ENCODE measurements at regions not wholly inside any gene's neighbourhood (a gene's known extent, or its start where the extent isn't known, plus 50 kb on each side); places are given as distances from the start of the nearest gene placed in this dataset.

DNA sequence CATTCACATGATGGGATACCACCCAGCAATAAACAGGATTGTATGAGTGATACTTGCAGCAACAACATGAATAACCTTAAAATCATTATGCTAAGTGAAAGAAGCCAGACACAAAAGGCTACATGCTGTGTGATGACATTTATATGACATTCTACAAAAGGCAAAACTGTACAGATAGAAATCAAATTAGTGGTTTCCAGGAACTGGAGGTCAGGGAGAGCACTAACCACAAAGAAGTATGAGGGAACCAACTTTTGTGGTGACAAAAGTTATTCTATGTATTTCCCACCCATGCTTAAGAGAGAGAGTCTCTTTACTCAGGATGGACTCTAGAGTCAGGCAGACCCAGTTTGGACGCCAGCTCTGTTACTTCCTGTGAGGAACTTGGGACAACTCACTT is 364.5 kb upstream of the DAB1 start:
- no peak for DNase-seq

GRCh38 chr1:57784356-57784755 is 360.5 kb upstream of the DAB1 start:
- DNase-seq = no peak

DNA sequence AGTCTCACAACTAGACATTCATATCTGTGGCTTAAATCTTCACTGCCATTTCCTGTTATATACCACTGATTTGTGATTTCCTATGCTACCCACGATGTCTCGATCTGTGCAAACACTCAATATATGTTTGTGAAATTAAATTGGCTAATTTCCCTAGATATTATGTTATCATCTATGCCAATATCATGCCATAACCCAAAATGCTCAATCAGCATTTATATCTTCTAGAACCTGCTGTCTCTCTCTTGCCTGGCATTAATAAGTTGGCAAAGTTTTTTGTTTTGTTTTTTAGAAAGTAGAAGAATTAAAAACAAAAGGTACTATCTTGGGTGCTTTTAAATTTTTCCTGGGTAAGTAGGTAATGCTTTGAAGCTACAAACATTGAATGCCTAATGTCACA is 358.5 kb upstream of the DAB1 start:
- DNase-seq = no peak

DNA sequence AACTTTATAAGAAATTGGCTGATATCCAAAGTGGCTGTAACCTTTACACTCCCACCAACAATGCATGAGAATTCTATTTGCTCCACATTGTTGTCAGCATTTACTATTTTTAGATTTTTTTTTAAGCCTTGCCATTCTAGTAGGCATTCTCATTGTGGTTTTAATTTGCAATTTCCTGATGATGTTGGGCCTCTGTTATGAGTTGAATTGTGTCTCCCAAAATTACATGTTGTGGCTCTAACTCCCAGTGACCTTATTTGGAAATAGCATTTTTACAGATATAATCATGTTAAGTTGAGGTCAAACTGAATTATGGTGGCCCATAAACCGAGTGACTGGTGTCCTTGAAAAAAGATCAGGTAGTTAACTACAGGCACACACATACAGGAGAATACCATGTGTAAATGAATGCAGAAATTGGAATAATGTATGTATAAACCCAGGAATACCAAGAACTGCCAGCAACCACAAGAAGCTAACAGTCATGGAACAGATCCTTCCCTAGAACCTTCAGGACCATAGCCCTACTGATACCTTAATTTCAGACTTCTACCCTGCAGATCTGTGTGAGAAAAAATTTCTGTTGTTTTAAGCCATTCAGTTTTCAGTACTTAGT is 348.8 kb upstream of the DAB1 start:
- no peak for DNase-seq

- no peak for DNase-seq
Measured at GRCh38 chr1:57770772-57771171, 346.9 kb upstream of the DAB1 start.

- no peak for DNase-seq
Measured at GRCh38 chr1:57770236-57770635, 346.4 kb upstream of the DAB1 start.

DNA sequence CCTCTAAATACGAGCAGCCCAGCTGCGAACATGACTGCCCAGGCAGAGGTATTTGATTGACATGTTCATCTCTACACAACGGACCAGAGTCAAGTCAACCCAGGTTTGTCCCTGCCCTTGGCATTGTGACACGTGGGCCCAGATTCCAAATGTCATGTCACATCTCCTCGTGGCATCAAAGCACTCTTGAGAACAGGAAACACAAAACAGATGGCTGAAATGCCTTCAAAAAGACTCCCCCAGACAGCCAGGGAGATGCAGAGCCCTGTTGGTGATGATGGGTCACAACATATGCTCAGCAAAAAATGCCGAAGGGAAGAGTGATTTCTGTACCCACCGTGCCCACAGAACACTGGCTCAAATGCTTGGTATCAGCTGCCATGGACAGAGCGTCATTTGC is 337.8 kb upstream of the DAB1 start:
- DNase-seq = no peak

GRCh38 chr1:57752843-57753242 is 329.0 kb upstream of the DAB1 start:
- DNase-seq = no peak

- DNase-seq = no peak
Measured at GRCh38 chr1:57748719-57749118, 324.9 kb upstream of the DAB1 start.

- DNase-seq = no peak
Measured at GRCh38 chr1:57747818-57748217, 324.0 kb upstream of the DAB1 start.

GRCh38 chr1:57741521-57741920 is 317.7 kb upstream of the DAB1 start:
- no peak for DNase-seq

DNA sequence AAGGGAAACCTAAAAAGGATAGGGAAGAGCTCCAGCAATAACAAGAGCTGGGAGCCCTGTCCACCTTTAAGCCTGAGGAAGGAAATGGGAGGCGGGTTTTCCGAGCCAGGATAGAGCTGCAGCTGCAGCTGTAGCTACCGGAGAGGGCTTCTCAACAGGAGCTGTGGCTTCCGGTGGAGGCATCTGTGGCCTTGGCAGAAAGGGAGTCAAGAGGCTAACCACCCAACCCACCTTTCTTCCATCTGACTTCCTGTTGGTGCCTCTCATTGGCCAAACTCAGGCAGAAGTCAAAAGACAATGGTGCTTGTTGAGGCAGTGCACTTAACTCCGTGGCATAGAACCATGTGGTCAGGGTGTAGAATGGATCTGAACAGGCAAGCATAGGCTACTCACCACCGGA is 313.1 kb upstream of the DAB1 start:
- DNase-seq = no peak

DNA sequence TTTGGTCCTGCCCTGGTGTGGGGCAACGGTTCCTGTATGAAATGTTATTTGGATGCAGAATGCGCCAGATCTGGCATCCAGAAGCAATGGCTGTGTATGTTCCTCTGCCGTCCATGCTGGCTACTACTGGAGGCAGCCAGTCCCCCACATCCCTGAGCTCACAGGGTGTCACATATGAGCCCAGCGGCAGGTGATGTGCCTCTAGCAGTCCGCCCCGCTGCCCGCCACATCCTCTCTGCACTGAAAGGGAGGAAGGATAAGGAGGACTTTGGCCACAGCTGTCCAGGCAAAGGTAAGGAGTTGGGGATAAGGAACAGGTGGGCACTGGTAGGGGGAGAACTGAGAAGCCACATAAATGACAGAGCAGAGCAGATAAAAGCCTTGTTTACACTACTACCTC is 305.3 kb upstream of the DAB1 start:
- DNase-seq = no peak

- DNase-seq = no peak
Measured at GRCh38 chr1:57727121-57727520, 303.3 kb upstream of the DAB1 start.

- DNase-seq = no peak
Measured at GRCh38 chr1:57725318-57725717, 301.5 kb upstream of the DAB1 start.

GRCh38 chr1:57724535-57724934 is 300.7 kb upstream of the DAB1 start:
- DNase-seq = no peak

DNA sequence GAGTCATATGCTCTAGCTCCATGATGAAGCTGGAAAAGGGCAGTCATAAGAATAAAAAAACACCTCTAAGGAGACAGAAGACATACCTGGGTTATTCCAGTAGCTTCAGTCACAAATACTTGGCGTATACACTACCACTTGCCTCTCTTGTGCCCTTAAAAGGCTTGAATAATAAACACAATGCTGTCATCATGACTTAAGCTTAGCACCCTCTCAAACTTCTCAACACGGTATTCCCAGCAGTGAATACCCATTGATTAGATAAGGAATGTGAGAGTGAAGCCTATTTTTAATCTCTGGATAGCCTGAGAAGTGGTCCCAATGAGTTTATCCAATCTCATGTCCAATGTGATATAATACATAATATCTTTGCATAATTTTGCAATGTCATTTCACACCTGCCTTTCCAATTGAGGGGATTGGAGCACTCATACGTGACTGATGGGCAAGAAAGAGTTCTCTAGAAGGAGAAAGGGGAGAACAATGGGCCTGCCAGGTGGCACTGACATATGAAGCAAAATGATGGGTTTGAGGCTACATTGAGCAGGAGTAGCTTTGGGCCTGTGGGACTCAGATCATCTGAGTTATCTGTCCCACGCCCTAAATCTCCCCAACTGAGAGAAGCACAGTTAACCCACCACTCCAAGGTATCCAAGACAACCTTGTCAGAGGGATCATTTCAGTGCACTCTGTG is 298.6 kb upstream of the DAB1 start:
- DNase-seq = no peak

DNA sequence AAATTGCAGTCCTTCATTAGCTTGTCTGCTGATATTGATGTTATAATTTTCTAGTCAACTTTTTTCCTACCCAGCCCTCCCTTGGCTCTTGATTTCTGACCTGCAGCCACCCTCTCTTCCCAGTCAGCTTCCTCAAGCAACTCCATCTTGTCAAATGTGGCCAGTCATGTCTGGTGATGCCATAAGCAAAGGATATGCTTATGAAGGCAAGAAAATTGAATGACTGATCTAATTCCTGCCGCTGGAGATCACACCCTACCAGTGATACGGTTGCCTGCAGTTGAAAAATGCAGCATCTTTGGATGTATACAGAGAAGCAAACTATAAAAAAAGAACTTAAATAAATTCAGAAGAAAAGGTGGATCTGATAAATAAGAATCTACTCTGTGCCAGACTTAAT is 297.1 kb upstream of the DAB1 start:
- DNase-seq = no peak

GRCh38 chr1:57719274-57719673 is 295.4 kb upstream of the DAB1 start:
- DNase-seq = no peak

GRCh38 chr1:57713501-57713900 is 289.6 kb upstream of the DAB1 start:
- no peak for DNase-seq

DNA sequence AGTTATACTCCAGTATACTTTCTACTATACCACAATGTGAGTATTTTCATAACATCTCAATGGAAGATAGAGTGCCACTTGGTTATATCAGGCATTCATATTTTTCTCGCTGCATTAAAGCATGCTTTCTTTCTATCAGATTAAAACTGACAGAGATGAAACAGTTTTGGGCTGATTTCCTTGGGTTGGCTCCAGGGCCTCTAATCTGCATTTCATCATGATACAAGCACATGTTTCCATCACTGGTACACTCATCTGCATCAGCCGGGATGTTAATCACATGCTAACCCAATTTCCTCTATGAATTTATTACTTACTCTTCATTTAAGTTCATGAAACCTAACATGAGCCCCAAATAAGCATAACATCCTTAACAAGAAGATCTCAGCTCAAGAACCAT is 289.0 kb upstream of the DAB1 start:
- DNase-seq = no peak

GRCh38 chr1:57711326-57711725 is 287.5 kb upstream of the DAB1 start:
- no peak for DNase-seq

DNA sequence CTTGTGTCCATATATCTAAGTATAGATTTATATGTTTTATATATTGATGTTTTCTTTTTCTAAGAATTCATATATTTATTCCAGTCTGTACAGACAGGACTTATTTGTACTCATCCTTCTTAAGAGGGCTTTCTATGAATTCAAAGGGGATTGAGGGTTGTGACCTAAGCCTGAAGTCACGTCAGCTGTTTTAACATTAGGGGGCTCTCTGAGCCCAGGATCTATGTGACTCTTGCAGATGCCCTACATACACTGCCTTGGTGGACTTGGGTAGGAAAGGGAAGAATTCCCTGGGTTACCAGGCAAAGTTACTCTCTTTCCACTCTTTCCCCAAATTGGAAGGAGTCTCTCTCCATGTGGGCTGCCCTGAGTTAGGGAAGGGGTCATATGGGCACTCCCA is 283.8 kb upstream of the DAB1 start:
- no peak for DNase-seq

DNA sequence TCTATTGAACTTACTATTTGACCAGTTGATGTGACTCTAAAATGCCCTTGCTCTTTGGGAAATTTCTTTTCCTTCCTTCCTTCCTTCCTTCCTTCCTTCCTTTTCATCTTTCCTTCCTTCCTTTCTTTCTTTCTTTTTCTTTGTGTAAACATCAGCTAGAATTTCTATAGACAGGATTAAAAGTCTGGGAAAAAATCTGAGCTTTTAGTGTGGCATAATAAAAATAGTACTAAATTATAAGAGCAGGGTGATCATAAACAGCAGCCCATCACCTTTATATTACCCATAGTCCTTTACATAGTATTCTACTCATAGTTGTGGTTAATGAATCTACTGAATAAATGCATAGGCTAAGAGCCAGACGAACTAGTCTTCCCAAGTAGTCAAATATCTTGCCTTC is 281.0 kb upstream of the DAB1 start:
- no peak for DNase-seq

DNA sequence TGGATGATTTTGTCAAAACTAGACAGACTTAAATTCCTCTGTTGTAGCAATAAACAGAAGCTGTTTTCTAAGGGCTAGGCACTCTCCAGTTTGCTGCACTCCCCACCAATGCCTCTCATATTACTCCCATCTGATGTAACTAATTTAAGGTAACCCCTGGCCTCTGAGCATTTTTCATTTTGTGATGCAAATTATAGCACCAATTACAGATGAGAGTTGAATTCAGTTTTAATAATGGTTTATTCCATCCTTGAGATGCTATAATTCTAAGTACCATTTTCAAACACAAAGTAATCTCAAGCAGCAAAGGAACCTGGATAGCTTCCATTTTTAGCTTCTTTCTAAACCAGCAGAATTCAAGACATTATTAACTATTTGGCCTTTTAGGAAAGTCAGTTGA is 280.4 kb upstream of the DAB1 start:
- DNase-seq = no peak
